IMR-90 (cell line): ENCODE measurements at regions not wholly inside any gene's neighbourhood (a gene's known extent, or its start where the extent isn't known, plus 50 kb on each side); places are given as distances from the start of the nearest gene placed in this dataset.

ENCODE experiments used
- ATAC-seq: fragments of 200-7000 bp; cut with Tn5 transposase; 2 replicates; pipeline ENCODE4 v1.9.1; 2020; ENCODE audit warnings: low read depth, mild to moderate bottlenecking, moderate library complexity
- BruUV-seq: library from RNA; stranded (reverse); fragments of 400-500 nt; replicated peaks from 2 replicates; lab custom pipeline; 2021; lab: Mats Ljungman, UMichigan
- CTCF ChIA-PET: fragments of 300-600 bp; formaldehyde crosslinking; extraction: SDS; loops from one replicate; lab custom pipeline; 2021; ENCODE audit warnings: antibody characterized with exemption; lab: Yijun Ruan, JAX
- POLR2A ChIA-PET: fragments of 300-600 bp; sonication (Branson Sonifier 250); formaldehyde crosslinking; loops from one replicate; lab custom pipeline; 2022; ENCODE audit warnings: antibody characterized with exemption; ENCODE audit not compliant: unreplicated experiment; lab: Charles Lee
- DNase-seq: peaks from one replicate; pipeline ENCODE4 v3.0.0; 2013
- H2AFZ ChIP-seq: replicated peaks from 2 replicates; pipeline ENCODE3; 2013; ENCODE audit warnings: low read length, mild to moderate bottlenecking; ENCODE audit not compliant: poor library complexity
- H2AK5ac ChIP-seq: 2 replicates; pipeline ENCODE4 v1.6.1; 2013; ENCODE audit warnings: low read depth, low read length, inconsistent platforms
- H2AK9ac ChIP-seq: replicated peaks from 2 replicates; pipeline ENCODE3; 2013; ENCODE audit warnings: mild to moderate bottlenecking, low read depth, low read length, moderate library complexity; ENCODE audit not compliant: poor library complexity
- H2BK120ac ChIP-seq: 2 replicates; pipeline ENCODE4 v1.6.1; 2013; ENCODE audit warnings: low read depth, low read length, inconsistent platforms
- H2BK15ac ChIP-seq: 3 replicates; pipeline ENCODE4 v1.6.1; 2013; ENCODE audit warnings: low read depth, low read length, inconsistent platforms
- H2BK20ac ChIP-seq: 2 replicates; pipeline ENCODE4 v1.6.1; 2013; ENCODE audit warnings: low read depth, mild to moderate bottlenecking, inconsistent platforms, low read length, moderate library complexity
- H2BK5ac ChIP-seq: 2 replicates; pipeline ENCODE4 v1.6.1; 2013; ENCODE audit warnings: mild to moderate bottlenecking, low read depth, low read length, inconsistent platforms; ENCODE audit not compliant: poor library complexity, severe bottlenecking
- H3K14ac ChIP-seq: replicated peaks from 2 replicates; pipeline ENCODE4 v1.6.1; 2013; ENCODE audit warnings: low read depth, low read length, inconsistent platforms
- H3K18ac ChIP-seq: 2 replicates; pipeline ENCODE4 v1.6.1; 2013; ENCODE audit warnings: low read depth, low read length, control low read depth
- H3K23ac ChIP-seq: 2 replicates; pipeline ENCODE4 v1.6.1; 2013; ENCODE audit warnings: low read depth, low read length, inconsistent platforms
- H3K27ac ChIP-seq: 2 replicates; pipeline ENCODE4 v1.5.1; 2013; ENCODE audit warnings: mild to moderate bottlenecking, control low read depth, low read length; ENCODE audit not compliant: insufficient read depth
- H3K27me3 ChIP-seq: 2 replicates; pipeline ENCODE4 v1.6.1; 2013; ENCODE audit warnings: low read length; ENCODE audit not compliant: control insufficient read depth, insufficient read depth
- H3K36me3 ChIP-seq: 2 replicates; pipeline ENCODE4 v1.6.1; 2013; ENCODE audit warnings: low read length, mixed read lengths; ENCODE audit not compliant: control insufficient read depth, insufficient read depth
- H3K4ac ChIP-seq: 2 replicates; pipeline ENCODE4 v1.6.1; 2013; ENCODE audit warnings: low read depth, low read length, inconsistent platforms
- H3K4me1 ChIP-seq: 2 replicates; pipeline ENCODE4 v1.6.1; 2013; ENCODE audit warnings: low read length, mixed read lengths; ENCODE audit not compliant: control insufficient read depth, insufficient read depth
- H3K4me2 ChIP-seq: 2 replicates; pipeline ENCODE4 v1.6.1; 2013; ENCODE audit warnings: low read depth, mild to moderate bottlenecking, control low read depth, low read length, moderate library complexity
- H3K4me3 ChIP-seq: 2 replicates; pipeline ENCODE4 v1.5.1; 2013; ENCODE audit warnings: low read depth, mild to moderate bottlenecking, control low read depth, low read length, moderate library complexity; ENCODE audit not compliant: insufficient read depth
- H3K56ac ChIP-seq: 2 replicates; pipeline ENCODE4 v1.6.1; 2013; ENCODE audit warnings: low read length, inconsistent platforms; ENCODE audit not compliant: insufficient read depth; ENCODE audit errors: extremely low read depth
- H3K79me1 ChIP-seq, 2 experiments: 2 replicates each; pipeline ENCODE4 v1.6.1; 2013; ENCODE audit warnings: low read length in 2 of 2, inconsistent platforms in 1 of 2, low read depth in 1 of 2
- H3K9ac ChIP-seq: 2 replicates; pipeline ENCODE4 v1.6.1; 2013; ENCODE audit warnings: low read depth, low read length, control low read depth
- H3K9me1 ChIP-seq: 2 replicates; pipeline ENCODE4 v1.6.1; 2013; ENCODE audit warnings: low read length, inconsistent platforms; ENCODE audit not compliant: insufficient read depth
- H3K9me3 ChIP-seq: 2 replicates; pipeline ENCODE4 v1.6.1; 2013; ENCODE audit warnings: low read length; ENCODE audit not compliant: control insufficient read depth, insufficient read depth
- H4K20me1 ChIP-seq: 2 replicates; pipeline ENCODE4 v1.6.1; 2013; ENCODE audit warnings: low read length, inconsistent platforms; ENCODE audit not compliant: insufficient read depth
- H4K5ac ChIP-seq: 2 replicates; pipeline ENCODE4 v1.6.1; 2013; ENCODE audit warnings: mild to moderate bottlenecking, low read depth, low read length, control low read depth
- H4K8ac ChIP-seq, 2 experiments: 2 replicates each; pipeline ENCODE4 v1.6.1; 2013; ENCODE audit warnings: low read depth in 2 of 2, low read length in 2 of 2, control low read depth in 1 of 2, inconsistent platforms in 1 of 2
- H4K91ac ChIP-seq: 2 replicates; pipeline ENCODE4 v1.6.1; 2013; ENCODE audit warnings: low read depth, low read length, inconsistent platforms; ENCODE audit not compliant: insufficient read depth
- FOS ChIP-seq: fragments of 150-350 bp; IDR thresholded peaks from 2 replicates; pipeline ENCODE4 v1.6.1; 2016; ENCODE audit warnings: low read depth, low read length
- MAFK ChIP-seq: IDR thresholded peaks from 2 replicates; pipeline ENCODE4 v1.6.1; 2012; ENCODE audit warnings: low read depth, low read length, improper control_type of control experiment
- RAD21 ChIP-seq: IDR thresholded peaks from 2 replicates; pipeline ENCODE4 v1.6.1; 2012; ENCODE audit warnings: low read length, improper control_type of control experiment
- dilution Hi-C: fragments of 300-500 bp; cut with HindIII; formaldehyde crosslinking; loops from one replicate; pipeline ENCODE4 v1.14.3; 2018; ENCODE audit warnings: low sequenced_read_pairs; ENCODE audit not compliant: unreplicated experiment
- in situ Hi-C: fragments of 300-500 bp; cut with MboI; formaldehyde crosslinking; loops from 3 replicates; pipeline ENCODE4 v1.14.3; 2019; ENCODE audit warnings: low sequenced_read_pairs, inconsistent platforms, mixed read lengths
- intact Hi-C: fragments of 100-400 bp; cut with micrococcal nuclease; formaldehyde crosslinking; loops from 2 replicates; pipeline ENCODE4 v1.10.0; 2022
- TF ChIP-seq, protein P1 (sequence below): fragments of 150-350 bp; IDR thresholded peaks from 2 replicates; pipeline ENCODE4 v1.6.1; 2017; ENCODE audit warnings: mild to moderate bottlenecking, antibody characterized with exemption, low read length, low read depth

DNA sequence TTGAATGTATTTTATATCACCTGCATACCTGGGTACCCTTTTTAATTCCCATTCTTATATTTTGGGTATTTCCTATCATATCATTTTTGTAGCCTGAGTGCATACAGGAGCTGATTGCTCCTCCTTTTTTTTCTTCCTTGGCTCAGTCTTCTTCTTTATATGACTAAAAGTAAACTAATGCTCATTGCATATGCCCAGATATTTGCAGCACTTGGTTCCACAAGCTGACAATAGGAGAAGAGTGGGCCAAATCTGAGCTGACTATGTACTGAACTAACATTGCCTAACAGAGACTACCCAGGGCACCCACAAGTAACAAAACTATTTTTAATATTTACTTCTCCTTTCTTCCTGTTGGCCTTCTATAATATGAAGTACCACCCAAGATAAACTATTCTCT lies 131.7 kb upstream of the SPOPL start:
- intact Hi-C loops (loop anchor here (1.0 to 5.0 kb wide), 2 partner anchors 457 to 508 kb away; no protein-coding TSS in a partner anchor), dilution Hi-C loops (no loop called here), in situ Hi-C loops (loop anchor here (10.0 kb wide), 1 partner anchor 455 kb away; no protein-coding TSS in a partner anchor)
- no peak overlapping the region for H3K4me3 ChIP-seq
- H2AFZ ChIP-seq = no peak overlapping the region
- H4K91ac ChIP-seq = no peak overlapping the region
- no peak overlapping the region for H2BK20ac ChIP-seq
- no peak overlapping the region for H3K27ac ChIP-seq
- H3K14ac ChIP-seq = no peak overlapping the region
- H3K79me1 ChIP-seq = no peaks in the 10 kb centered on the region
- H3K23ac ChIP-seq = no peak overlapping the region
- H3K9me3 ChIP-seq = no peaks in the 10 kb centered on the region
- CTCF ChIA-PET = interaction anchor here (0.5 kb wide), 1 partner anchor 14 kb away, joined by 3 read pairs; no protein-coding TSS in a partner anchor
- POLR2A ChIA-PET = no interaction called here
- no peak overlapping the region for H2AK5ac ChIP-seq
- H3K27me3 ChIP-seq = no peaks in the 10 kb centered on the region
- H4K5ac ChIP-seq = no peak overlapping the region
- no peak overlapping the region for H4K8ac ChIP-seq
- DNase-seq (no peak), ATAC-seq (no peak)
- no TSS peak for BruUV-seq
- H2BK15ac ChIP-seq = no peak overlapping the region
- H3K4me1 ChIP-seq = no peaks in the 10 kb centered on the region
- no peaks in the 10 kb centered on the region for H3K9me1 ChIP-seq
- no peaks in the 10 kb centered on the region for H4K20me1 ChIP-seq
- H2BK120ac ChIP-seq = no peak overlapping the region
- no peak overlapping the region for H3K56ac ChIP-seq
- TF ChIP-seq MAFK = no peak
- no peak for TF ChIP-seq RAD21
- no peak for TF ChIP-seq FOS
- TF ChIP-seq, protein P1, sequence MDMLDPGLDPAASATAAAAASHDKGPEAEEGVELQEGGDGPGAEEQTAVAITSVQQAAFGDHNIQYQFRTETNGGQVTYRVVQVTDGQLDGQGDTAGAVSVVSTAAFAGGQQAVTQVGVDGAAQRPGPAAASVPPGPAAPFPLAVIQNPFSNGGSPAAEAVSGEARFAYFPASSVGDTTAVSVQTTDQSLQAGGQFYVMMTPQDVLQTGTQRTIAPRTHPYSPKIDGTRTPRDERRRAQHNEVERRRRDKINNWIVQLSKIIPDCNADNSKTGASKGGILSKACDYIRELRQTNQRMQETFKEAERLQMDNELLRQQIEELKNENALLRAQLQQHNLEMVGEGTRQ = no peak
- H2BK5ac ChIP-seq = no peak overlapping the region
- H3K36me3 ChIP-seq = no peaks in the 10 kb centered on the region
- H3K4me2 ChIP-seq = no peak overlapping the region
- no peak overlapping the region for H3K18ac ChIP-seq
- H2AK9ac ChIP-seq = no peak overlapping the region
- H3K9ac ChIP-seq = no peak overlapping the region
- H3K4ac ChIP-seq = no peak overlapping the region
